Sigmoid colon (tissue), 4 donors: ENCODE measurements at regions not wholly inside any gene's neighbourhood (a gene's known extent, or its start where the extent isn't known, plus 50 kb on each side); places are given as distances from the start of the nearest gene placed in this dataset.

ENCODE experiments used
- CTCF ChIP-seq, 4 experiments: fragments of 450-650 bp in 3 of 4; fragments of 200-600 bp in 1 of 4; IDR thresholded peaks; one replicate each; pipeline ENCODE4 v1.5.1; 2016 to 2019; ENCODE audit warnings: antibody characterized with exemption in 4 of 4, mild to moderate bottlenecking in 3 of 4, moderate library complexity in 2 of 4
- EP300 ChIP-seq, 4 donors: sonication (generic); formaldehyde crosslinking; IDR thresholded peaks; one replicate each; pipeline ENCODE4 v1.6.1; 2017; ENCODE audit warnings: antibody characterized with exemption in 4 of 4
- POLR2AphosphoS5 ChIP-seq, 4 donors: sonication (generic); formaldehyde crosslinking; IDR thresholded peaks; one replicate each; pipeline ENCODE4 v1.6.1; 2017; ENCODE audit warnings: antibody characterized with exemption in 4 of 4

- TF ChIP-seq CTCF (IDR thresholded peaks at IDR 0.05) = no peak
- no peak for TF ChIP-seq EP300 (IDR thresholded peaks at IDR 0.05)
- no peak for TF ChIP-seq POLR2AphosphoS5 (IDR thresholded peaks at IDR 0.05)
Observed at GRCh38 chr7:54968018-54968417, 50.8 kb upstream of the EGFR start.
